HUES48 (cell line): ENCODE measurements at regions not wholly inside any gene's neighbourhood (a gene's known extent, or its start where the extent isn't known, plus 50 kb on each side); places are given as distances from the start of the nearest gene placed in this dataset.

ENCODE experiments used
- H3K27ac ChIP-seq: one replicate; pipeline ENCODE4 v1.7.0; 2013; ENCODE audit warnings: low read depth, low read length, inconsistent platforms
- H3K27me3 ChIP-seq: 2 replicates; pipeline ENCODE4 v1.6.1; 2013; ENCODE audit warnings: mild to moderate bottlenecking, low read length; ENCODE audit not compliant: control insufficient read depth, insufficient read depth
- H3K36me3 ChIP-seq: 2 replicates; pipeline ENCODE4 v1.6.1; 2013; ENCODE audit warnings: low read length; ENCODE audit not compliant: control insufficient read depth, insufficient read depth
- H3K4me1 ChIP-seq: 2 replicates; pipeline ENCODE4 v1.6.1; 2013; ENCODE audit warnings: mild to moderate bottlenecking, low read length; ENCODE audit not compliant: control insufficient read depth, insufficient read depth
- H3K4me3 ChIP-seq: 2 replicates; pipeline ENCODE4 v1.5.1; 2013; ENCODE audit warnings: mild to moderate bottlenecking, low read depth, low read length
- H3K9ac ChIP-seq: 2 replicates; pipeline ENCODE4 v1.6.1; 2013; ENCODE audit warnings: mild to moderate bottlenecking, low read depth, low read length, moderate library complexity
- H3K9me3 ChIP-seq: 2 replicates; pipeline ENCODE4 v1.6.1; 2013; ENCODE audit warnings: low read length; ENCODE audit not compliant: control insufficient read depth, insufficient read depth

DNA sequence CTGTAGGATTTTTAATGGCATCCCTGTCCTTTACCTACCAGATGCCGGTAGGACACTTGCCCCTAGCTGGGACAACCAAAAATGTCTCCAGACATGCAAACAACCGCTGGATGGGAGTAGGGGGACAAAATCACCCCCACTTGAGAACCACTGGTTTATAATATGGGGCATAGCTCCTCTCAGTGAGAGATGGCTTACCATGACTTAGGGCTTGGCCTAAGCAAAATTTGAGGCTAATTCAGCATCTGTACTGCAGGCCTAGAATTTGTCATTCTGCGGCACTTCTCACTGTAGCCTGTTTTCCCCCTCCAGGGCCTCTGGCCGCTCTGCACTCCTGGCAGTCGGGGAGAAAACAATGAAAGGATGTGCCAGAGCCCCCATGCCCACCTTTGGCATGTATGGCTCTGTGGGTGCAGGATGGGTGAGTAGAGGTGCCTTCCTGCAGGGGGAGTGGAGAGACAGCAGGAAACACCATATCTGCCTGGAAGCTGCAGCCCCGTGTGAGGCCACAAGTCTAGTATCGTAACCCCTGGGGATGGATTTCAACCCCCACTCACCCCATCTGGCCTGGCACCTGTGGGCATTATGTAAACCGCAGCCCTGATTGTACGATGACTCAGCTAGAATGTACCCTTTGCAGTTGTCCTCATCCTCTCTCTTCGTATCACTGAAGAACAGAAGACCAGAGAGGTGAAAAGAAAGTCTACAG, 268.1 kb downstream of the SOX9 start:
- Histone ChIP-seq H3K36me3 (no peaks in the 10 kb centered on the region), H3K27ac (no peak overlapping the region), H3K9me3 (no peaks in the 10 kb centered on the region), H3K27me3 (peaks cover 8% of the 10 kb centered on the region), H3K9ac (no peak overlapping the region), H3K4me3 (no peak overlapping the region), H3K4me1 (peaks cover 13% of the 10 kb centered on the region)

GRCh38 chr17:72390675-72391508, 270.1 kb downstream of the SOX9 start:
- Histone ChIP-seq H3K4me1 (peaks cover 16% of the 10 kb centered on the region), H3K9me3 (no peaks in the 10 kb centered on the region), H3K27me3 (peaks cover 3% of the 10 kb centered on the region), H3K4me3 (no peak overlapping the region), H3K36me3 (no peaks in the 10 kb centered on the region), H3K27ac (no peak overlapping the region), H3K9ac (no peak overlapping the region)

DNA sequence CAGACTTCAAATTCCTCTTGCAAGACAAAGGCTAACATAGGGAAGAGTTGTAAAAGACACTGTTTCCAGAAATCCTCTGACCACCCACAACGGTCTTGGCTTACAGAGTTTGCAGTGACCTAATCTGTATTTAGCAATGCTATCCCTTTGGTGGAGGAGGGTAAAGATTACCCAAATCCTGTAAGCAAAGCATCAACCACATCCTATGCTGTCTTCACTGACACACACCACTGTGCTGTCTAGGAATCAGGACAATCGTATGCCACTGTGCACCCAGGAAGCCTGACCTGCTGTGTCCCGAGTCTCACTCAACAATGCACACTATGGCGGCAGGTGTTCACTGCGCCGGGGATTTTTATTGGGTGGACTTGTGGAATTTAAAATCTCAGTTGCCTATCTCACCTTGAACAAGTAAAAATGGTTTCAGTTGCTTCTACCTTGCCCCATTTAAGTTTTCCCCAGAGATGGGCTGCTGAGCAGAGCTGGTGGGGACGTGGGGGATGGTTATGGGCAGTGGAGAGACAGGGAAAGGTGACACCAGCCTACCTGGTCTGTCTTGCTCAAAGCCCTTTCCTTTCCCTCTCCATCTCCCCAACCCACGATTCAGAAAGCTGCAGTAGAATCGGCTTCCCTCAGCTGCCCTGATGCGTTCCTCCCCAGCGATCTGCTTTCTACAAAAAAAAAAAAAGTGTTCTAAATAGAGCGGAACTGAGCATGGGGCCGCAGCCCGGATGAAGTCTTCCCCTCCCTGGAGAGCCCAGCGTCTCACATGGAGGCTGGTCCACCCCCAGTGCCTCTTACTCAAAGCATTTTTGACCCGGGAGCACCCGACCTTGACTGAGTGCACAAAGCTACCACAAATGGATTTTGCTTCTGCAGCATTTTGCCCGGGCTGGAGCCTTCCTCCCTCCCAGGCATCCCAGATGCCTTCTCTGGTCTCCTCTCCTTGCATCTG, 271.5 kb downstream of the SOX9 start:
- Histone ChIP-seq H3K4me1 (peaks cover 10% of the 10 kb centered on the region), H3K27ac (no peak overlapping the region), H3K9me3 (no peaks in the 10 kb centered on the region), H3K36me3 (no peaks in the 10 kb centered on the region), H3K9ac (no peak overlapping the region), H3K27me3 (peaks cover 2% of the 10 kb centered on the region; the same call in 1 of the 2 replicates), H3K4me3 (no peak overlapping the region)

DNA sequence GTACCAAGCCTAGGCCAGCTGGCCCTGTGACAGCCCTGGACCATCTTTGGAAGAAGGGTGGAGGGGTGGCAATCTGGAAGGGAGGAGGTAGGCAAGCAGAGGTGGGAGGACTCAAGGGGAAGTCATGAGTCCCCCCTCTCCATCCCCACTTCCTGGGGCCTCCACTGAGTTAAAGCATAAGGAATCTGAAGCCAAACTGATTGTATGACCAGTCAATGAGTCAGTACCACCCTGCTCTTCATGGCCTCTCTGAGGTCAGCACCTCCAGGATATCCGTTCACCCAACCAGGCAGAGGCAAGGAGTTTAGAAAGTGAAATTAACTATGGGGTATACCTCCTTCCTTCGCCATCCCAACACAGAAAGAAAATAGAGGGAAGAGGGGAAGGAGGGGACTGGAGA, 272.7 kb downstream of the SOX9 start:
- Histone ChIP-seq H3K9me3 (no peaks in the 10 kb centered on the region), H3K27ac (no peak overlapping the region), H3K9ac (no peak overlapping the region), H3K27me3 (no peaks in the 10 kb centered on the region), H3K4me3 (no peak overlapping the region), H3K4me1 (peaks cover 6% of the 10 kb centered on the region), H3K36me3 (no peaks in the 10 kb centered on the region)

GRCh38 chr17:72394531-72394930, 273.7 kb downstream of the SOX9 start:
- peaks cover 6% of the 10 kb centered on the region for H3K4me1 ChIP-seq

DNA sequence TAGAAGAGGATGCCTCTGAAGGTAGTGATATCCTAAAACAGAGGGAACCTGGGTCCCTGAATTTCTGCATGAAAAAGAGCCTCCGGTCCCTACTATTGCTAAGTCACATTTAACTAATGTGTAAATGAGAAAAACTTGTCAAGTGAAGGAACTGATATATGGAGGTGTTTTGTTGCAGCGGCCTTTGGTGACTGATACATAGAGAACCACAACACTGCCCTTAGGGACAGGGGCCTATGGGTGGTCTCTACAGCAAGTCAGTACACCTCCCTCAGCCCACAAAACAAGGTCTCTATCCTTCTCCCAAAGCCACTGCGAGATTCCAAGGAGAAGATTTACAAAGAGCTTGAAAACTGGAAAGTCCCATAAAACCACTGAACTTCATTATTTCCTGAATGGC, 275.3 kb downstream of the SOX9 start:
- Histone ChIP-seq H3K27ac (no peak overlapping the region), H3K27me3 (no peaks in the 10 kb centered on the region), H3K4me3 (no peak overlapping the region), H3K9me3 (no peaks in the 10 kb centered on the region), H3K4me1 (peaks cover 6% of the 10 kb centered on the region), H3K9ac (no peak overlapping the region), H3K36me3 (no peaks in the 10 kb centered on the region)

More at GRCh38 chr17:72394531-72394930, 273.7 kb downstream of the SOX9 start:
- Histone ChIP-seq H3K9ac (no peak overlapping the region), H3K27ac (no peak overlapping the region), H3K9me3 (no peaks in the 10 kb centered on the region), H3K27me3 (no peaks in the 10 kb centered on the region), H3K4me3 (no peak overlapping the region), H3K36me3 (no peaks in the 10 kb centered on the region)

- Histone ChIP-seq H3K4me3 (no peak overlapping the region), H3K4me1 (peaks cover 6% of the 10 kb centered on the region)
Measured at GRCh38 chr17:72397223-72397667, 276.4 kb downstream of the SOX9 start.

DNA sequence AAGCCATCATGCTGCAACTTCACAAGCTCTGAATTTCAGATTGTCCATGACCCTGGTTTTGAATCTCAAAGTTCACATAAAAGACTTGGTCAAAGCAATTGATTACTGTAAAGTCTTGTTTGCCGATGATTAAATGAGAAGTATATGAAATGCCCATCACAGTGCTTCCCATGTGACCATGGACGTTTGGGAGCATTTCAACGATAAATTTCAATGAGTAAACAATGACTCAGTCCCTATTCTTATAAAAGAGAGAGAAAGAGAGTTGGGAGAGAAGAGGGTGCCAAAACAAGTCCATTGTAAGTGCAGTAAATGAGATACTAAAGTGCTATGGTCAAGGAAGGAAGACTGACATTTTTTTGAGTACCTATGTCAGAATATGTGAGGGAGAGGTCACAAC, 276.9 kb downstream of the SOX9 start:
- peaks cover 6% of the 10 kb centered on the region for H3K4me1 ChIP-seq
- H3K27me3 ChIP-seq, result no peaks in the 10 kb centered on the region
- H3K4me3 ChIP-seq, result no peak overlapping the region
- H3K27ac ChIP-seq, result no peak overlapping the region
- no peak overlapping the region for H3K9ac ChIP-seq
- H3K36me3 ChIP-seq, result no peaks in the 10 kb centered on the region
- no peaks in the 10 kb centered on the region for H3K9me3 ChIP-seq

More at GRCh38 chr17:72397223-72397667, 276.4 kb downstream of the SOX9 start:
- H3K9me3 ChIP-seq, result no peaks in the 10 kb centered on the region
- no peak overlapping the region for H3K27ac ChIP-seq
- H3K27me3 ChIP-seq, result no peaks in the 10 kb centered on the region
- H3K36me3 ChIP-seq, result no peaks in the 10 kb centered on the region
- no peak overlapping the region for H3K9ac ChIP-seq

DNA sequence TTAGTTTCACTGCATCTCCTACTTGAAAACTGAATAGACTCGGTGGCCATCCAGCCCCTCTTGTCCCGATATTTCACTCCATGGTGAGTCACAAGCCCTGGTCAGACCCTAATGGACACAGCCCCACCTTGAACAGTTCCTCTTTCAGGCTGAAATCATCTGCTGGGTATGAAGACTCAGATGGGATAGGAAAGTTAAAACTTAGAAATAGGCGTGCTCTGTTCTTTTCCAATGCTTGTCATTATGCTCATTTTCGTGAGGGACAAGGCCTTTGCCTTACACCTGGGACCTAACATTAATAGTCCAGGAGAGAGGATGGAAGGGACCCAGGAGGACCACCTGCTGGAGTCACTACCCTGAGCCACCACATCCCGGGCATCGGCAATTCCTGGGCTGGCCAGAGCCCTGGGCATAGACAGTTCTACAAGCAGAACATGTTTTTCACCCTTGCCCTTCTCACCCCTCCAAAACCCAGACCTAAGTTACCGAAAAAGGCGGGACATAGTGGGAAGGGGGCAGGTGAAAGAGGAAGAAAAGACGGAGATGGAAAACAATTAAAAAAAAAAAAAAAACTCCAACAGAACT, 278.3 kb downstream of the SOX9 start:
- H3K9me3 ChIP-seq, result no peaks in the 10 kb centered on the region
- H3K4me3 ChIP-seq, result no peak overlapping the region
- H3K27ac ChIP-seq, result no peak overlapping the region
- no peaks in the 10 kb centered on the region for H3K36me3 ChIP-seq
- H3K27me3 ChIP-seq, result no peaks in the 10 kb centered on the region; the same call in 1 of the 2 replicates
- no peak overlapping the region for H3K9ac ChIP-seq
- peaks cover 1% of the 10 kb centered on the region for H3K4me1 ChIP-seq
